HEK293 (cell line): ENCODE measurements at regions not wholly inside any gene's neighbourhood (a gene's known extent, or its start where the extent isn't known, plus 50 kb on each side); places are given as distances from the start of the nearest gene placed in this dataset.

Experiments used
- MZF1 ChIP-seq: fragments of 450-650 bp; formaldehyde crosslinking; IDR thresholded peaks from 2 replicates; pipeline ENCODE4 v1.5.1; 2017; ENCODE audit warnings: missing biosample characterization, missing genetic modification characterization, borderline replicate concordance
- SP3 ChIP-seq: fragments of 450-650 bp; formaldehyde crosslinking; IDR thresholded peaks from 2 replicates; pipeline ENCODE4 v1.5.1; 2016; ENCODE audit warnings: missing biosample characterization, missing genetic modification characterization
- TRIM28 ChIP-seq: IDR thresholded peaks from 2 replicates; pipeline ENCODE4 v1.6.1; 2011; ENCODE audit warnings: low read length, control low read depth, borderline replicate concordance
- YY1 ChIP-seq: fragments of 450-650 bp; formaldehyde crosslinking; IDR thresholded peaks from 2 replicates; pipeline ENCODE4 v1.5.1; 2018; ENCODE audit warnings: missing biosample characterization, missing genetic modification characterization
- ZBTB8A ChIP-seq: fragments of 450-650 bp; formaldehyde crosslinking; IDR thresholded peaks from 2 replicates; pipeline ENCODE4 v1.5.1; 2016; ENCODE audit warnings: missing biosample characterization, missing genetic modification characterization
- ZEB2 ChIP-seq: fragments of 450-650 bp; formaldehyde crosslinking; IDR thresholded peaks from 2 replicates; pipeline ENCODE4 v1.5.1; 2016; ENCODE audit warnings: missing biosample characterization, missing genetic modification characterization
- ZNF114 ChIP-seq: fragments of 450-650 bp; formaldehyde crosslinking; IDR thresholded peaks from 2 replicates; pipeline ENCODE4 v1.5.0; 2017; ENCODE audit warnings: missing biosample characterization, missing genetic modification characterization
- ZNF274 ChIP-seq, 2 experiments: fragments of 200-500 bp in 1 of 2; fragments of 450-650 bp in 1 of 2; sonication (Bioruptor generic) in 1 of 2; formaldehyde crosslinking in 1 of 2; IDR thresholded peaks; 2 replicates each; pipeline versions ENCODE4 v1.5.1 to v1.6.1; 2014 to 2016; ENCODE audit warnings: borderline replicate concordance in 1 of 2, inconsistent platforms in 1 of 2, low read length in 1 of 2, missing biosample characterization in 1 of 2, missing genetic modification characterization in 1 of 2
- ZNF521 ChIP-seq: fragments of 450-650 bp; formaldehyde crosslinking; IDR thresholded peaks from 2 replicates; pipeline ENCODE4 v1.5.1; 2017; ENCODE audit warnings: missing biosample characterization, mild to moderate bottlenecking, missing genetic modification characterization
- ZNF560 ChIP-seq: fragments of 450-650 bp; formaldehyde crosslinking; IDR thresholded peaks from 2 replicates; pipeline ENCODE4 v1.5.1; 2017; ENCODE audit warnings: missing biosample characterization, missing genetic modification characterization, borderline replicate concordance
- ZNF837 ChIP-seq: fragments of 450-650 bp; formaldehyde crosslinking; IDR thresholded peaks from 2 replicates; pipeline ENCODE4 v1.5.1; 2016; ENCODE audit warnings: missing biosample characterization, missing genetic modification characterization
- TF ChIP-seq, protein P1 (sequence below): fragments of 450-650 bp; formaldehyde crosslinking; IDR thresholded peaks from 2 replicates; pipeline ENCODE4 v1.5.1; 2016; ENCODE audit warnings: missing biosample characterization, missing genetic modification characterization

DNA sequence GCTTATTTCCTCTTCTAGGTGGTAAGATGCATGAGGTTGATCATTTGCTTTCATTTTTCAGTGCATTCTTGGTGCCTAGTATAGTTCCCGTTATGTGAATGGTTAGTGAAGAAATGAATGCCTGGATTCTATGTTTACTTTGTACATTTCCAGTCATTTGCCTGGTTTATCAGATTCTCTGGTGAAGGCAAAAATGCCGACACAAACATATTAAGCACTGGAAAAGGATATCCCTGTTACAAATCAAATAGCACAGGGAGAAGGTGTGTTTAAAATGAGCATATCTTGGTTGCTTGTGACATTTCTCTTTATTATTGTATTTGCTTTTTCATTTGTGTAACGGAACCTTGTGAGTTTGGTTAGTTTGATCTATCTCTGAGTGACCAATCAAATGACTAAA lies 211.3 kb downstream of the MBL2 start:
- TF ChIP-seq, protein P1, sequence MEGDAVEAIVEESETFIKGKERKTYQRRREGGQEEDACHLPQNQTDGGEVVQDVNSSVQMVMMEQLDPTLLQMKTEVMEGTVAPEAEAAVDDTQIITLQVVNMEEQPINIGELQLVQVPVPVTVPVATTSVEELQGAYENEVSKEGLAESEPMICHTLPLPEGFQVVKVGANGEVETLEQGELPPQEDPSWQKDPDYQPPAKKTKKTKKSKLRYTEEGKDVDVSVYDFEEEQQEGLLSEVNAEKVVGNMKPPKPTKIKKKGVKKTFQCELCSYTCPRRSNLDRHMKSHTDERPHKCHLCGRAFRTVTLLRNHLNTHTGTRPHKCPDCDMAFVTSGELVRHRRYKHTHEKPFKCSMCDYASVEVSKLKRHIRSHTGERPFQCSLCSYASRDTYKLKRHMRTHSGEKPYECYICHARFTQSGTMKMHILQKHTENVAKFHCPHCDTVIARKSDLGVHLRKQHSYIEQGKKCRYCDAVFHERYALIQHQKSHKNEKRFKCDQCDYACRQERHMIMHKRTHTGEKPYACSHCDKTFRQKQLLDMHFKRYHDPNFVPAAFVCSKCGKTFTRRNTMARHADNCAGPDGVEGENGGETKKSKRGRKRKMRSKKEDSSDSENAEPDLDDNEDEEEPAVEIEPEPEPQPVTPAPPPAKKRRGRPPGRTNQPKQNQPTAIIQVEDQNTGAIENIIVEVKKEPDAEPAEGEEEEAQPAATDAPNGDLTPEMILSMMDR (tag by site-specific recombination) = no peak
- TF ChIP-seq TRIM28 (no peak), ZNF521 (tag by site-specific recombination) (no peak), MZF1 (tag by site-specific recombination) (no peak), ZNF114 (tag by site-specific recombination) (no peak), ZNF837 (tag by site-specific recombination) (no peak), ZEB2 (tag by site-specific recombination) (no peak), ZNF274 (IDR thresholded peaks at IDR 0.05; ENCODE audit: low read length) (no peak), ZNF274 (tag by site-specific recombination; IDR thresholded peaks at IDR 0.05; ENCODE audit: borderline replicate concordance) (no peak), YY1 (tag by site-specific recombination) (no peak), SP3 (tag by site-specific recombination) (no peak), ZNF560 (no peak), ZBTB8A (tag by site-specific recombination) (no peak)
